K562 (cell line): ENCODE measurements at regions not wholly inside any gene's neighbourhood (a gene's known extent, or its start where the extent isn't known, plus 50 kb on each side); places are given as distances from the start of the nearest gene placed in this dataset.
"Not testable (repeated sequence)": the region's sequence is repeated elsewhere in the genome, so short reads cannot be mapped to it uniquely, and the experiment has no call there.

Experiments used
- ATAC-seq: fragments of 200-7000 bp; cut with Tn5 transposase; 3 replicates; pipeline ENCODE4 v1.9.1; 2020; ENCODE audit warnings: moderate library complexity
- BruUV-seq: library from RNA; stranded (reverse); fragments of 400-500 nt; replicated peaks from 2 replicates; lab custom pipeline; 2021; lab: Mats Ljungman, UMichigan
- CTCF ChIA-PET: fragments of 300-600 bp; formaldehyde crosslinking; extraction: SDS; loops from one replicate; lab custom pipeline; 2021; ENCODE audit warnings: low intra/inter-chr PET ratio; lab: Yijun Ruan, JAX
- POLR2A ChIA-PET: fragments of 300-600, 350-650 bp; sonication (Branson Sonifier 250); formaldehyde crosslinking; extraction: SDS; loops from one replicate; lab custom pipeline; 2021; ENCODE audit warnings: antibody characterized with exemption, inconsistent platforms; lab: Yijun Ruan, JAX
- DNase-seq, 4 experiments: peaks; one replicate each; pipeline versions ENCODE4 v3.0.0 to v3.0.0-alpha.2; 2011 to 2018; ENCODE audit warnings: low spot score in 3 of 4, mixed read lengths in 3 of 4; ENCODE audit errors: extremely low read depth in 1 of 4
- FAIRE-seq: peaks from 2 replicates; lab custom pipeline; 2011; peaks lifted over from hg19 to GRCh38; lab: Jason Lieb, UNC
- H2AFZ ChIP-seq: 2 replicates; pipeline ENCODE4 v1.6.0; 2011; ENCODE audit warnings: low read depth, low read length, control low read depth, inconsistent platforms
- H3K27ac ChIP-seq: fragments of 200-600 bp; 3 replicates; pipeline ENCODE4 v1.8.0; 2011; ENCODE audit warnings: low read depth, mild to moderate bottlenecking, control low read depth, inconsistent platforms, low read length, moderate library complexity, mixed read lengths; ENCODE audit errors: extremely low read depth
- H3K27me3 ChIP-seq, 2 experiments: fragments of 300-600 bp in 1 of 2; 2 replicates in 1 of 2; 3 replicates in 1 of 2; pipeline versions ENCODE4 v1.6.0 to v1.8.0; 2011; ENCODE audit warnings: inconsistent platforms in 2 of 2, low read length in 2 of 2, mild to moderate bottlenecking in 1 of 2, mixed read lengths in 1 of 2, moderate library complexity in 1 of 2; ENCODE audit not compliant: control insufficient read depth in 2 of 2, insufficient read depth in 2 of 2
- H3K36me3 ChIP-seq: fragments of 300-600 bp; 3 replicates; pipeline ENCODE4 v1.8.0; 2011; ENCODE audit warnings: mild to moderate bottlenecking, low read length, inconsistent platforms; ENCODE audit not compliant: control insufficient read depth, insufficient read depth
- H3K4me1 ChIP-seq, 2 experiments: fragments of 200-600 bp in 1 of 2; replicated peaks in 1 of 2; 2 replicates in 1 of 2; 3 replicates in 1 of 2; pipeline versions ENCODE4 v1.5.1 to v1.8.0; 2011; ENCODE audit warnings: inconsistent platforms in 2 of 2, low read length in 2 of 2, mild to moderate bottlenecking in 1 of 2, mixed read lengths in 1 of 2, moderate library complexity in 1 of 2; ENCODE audit not compliant: control insufficient read depth in 2 of 2, insufficient read depth in 2 of 2
- H3K4me2 ChIP-seq: 2 replicates; pipeline ENCODE4 v1.6.1; 2011; ENCODE audit warnings: low read length, control low read depth, inconsistent platforms, mixed read lengths; ENCODE audit not compliant: insufficient read depth
- H3K4me3 ChIP-seq: fragments of 200-600 bp; sonication (generic), shearing (Covaris generic); 2 replicates; pipeline ENCODE4 v1.5.1; 2016; ENCODE audit warnings: control low read depth, inconsistent platforms
- H3K79me2 ChIP-seq: fragments of 200-600 bp; 3 replicates; pipeline ENCODE4 v1.8.0; 2011; ENCODE audit warnings: low read length, inconsistent platforms; ENCODE audit not compliant: control insufficient read depth, insufficient read depth
- H3K9ac ChIP-seq, 2 experiments: 2 replicates each; pipeline versions ENCODE4 v1.6.0 to v1.6.1; 2011; ENCODE audit warnings: low read depth in 2 of 2, low read length in 2 of 2, control low read depth in 1 of 2, inconsistent platforms in 1 of 2, mild to moderate bottlenecking in 1 of 2, mixed read lengths in 1 of 2; ENCODE audit not compliant: insufficient read depth in 1 of 2
- H3K9me1 ChIP-seq: one replicate; pipeline ENCODE4 v1.6.0; 2011; ENCODE audit warnings: inconsistent platforms, mild to moderate bottlenecking, low read length, moderate library complexity; ENCODE audit not compliant: control insufficient read depth, insufficient read depth
- H3K9me3 ChIP-seq: replicated peaks from 2 replicates; pipeline ENCODE4 v1.5.1; 2011; ENCODE audit warnings: low read depth, low read length, inconsistent platforms; ENCODE audit not compliant: control insufficient read depth, insufficient read depth
- H4K20me1 ChIP-seq: replicated peaks from 2 replicates; pipeline ENCODE4 v1.6.1; 2011; ENCODE audit warnings: low read length, inconsistent platforms, mixed read lengths; ENCODE audit not compliant: control insufficient read depth, insufficient read depth
- HINFP ChIP-seq: fragments of 450-650 bp; conservative IDR thresholded peaks from 2 replicates; pipeline ENCODE4 v1.6.1; 2016; ENCODE audit warnings: missing genetic modification characterization, low read depth, mild to moderate bottlenecking, control low read depth, missing compliant biosample characterization
- PRDM10 ChIP-seq: fragments of 450-650 bp; IDR thresholded peaks from 2 replicates; pipeline ENCODE4 v1.6.1; 2018; ENCODE audit not compliant: partially characterized antibody
- PRPF4 ChIP-seq: fragments of 200-400 bp; formaldehyde crosslinking; IDR thresholded peaks from one replicate; pipeline ENCODE4 v1.6.1; 2017; ENCODE audit warnings: low read length, low read depth, mild to moderate bottlenecking; ENCODE audit not compliant: insufficient read depth, poor library complexity, severe bottlenecking
- STAG1 ChIP-seq: sonication (generic); formaldehyde crosslinking; IDR thresholded peaks from 2 replicates; pipeline ENCODE4 v1.5.0; 2020; ENCODE audit warnings: missing genetic modification reagents, borderline replicate concordance
- ZNF197 ChIP-seq: fragments of 200-800 bp; sonication (Bioruptor generic); IDR thresholded peaks from 2 replicates; pipeline ENCODE4 v1.6.1; 2016; ENCODE audit warnings: low read depth, missing genetic modification characterization, missing compliant biosample characterization
- ZNF436 ChIP-seq: fragments of 250-450, 450-650 bp; sonication (Bioruptor Pico); formaldehyde crosslinking; IDR thresholded peaks from 2 replicates; pipeline ENCODE4 v1.7.0; 2020; ENCODE audit warnings: mild to moderate bottlenecking
- WGBS: fragments of 100-300 bp; shearing (Covaris generic); methylation state at CpG from one replicate; pipeline ENCODE4 v1.1.6; 2016; ENCODE audit warnings: low coverage, mixed read lengths; ENCODE audit not compliant: insufficient coverage; ENCODE audit errors: missing lambda C conversion rate; 5-methylcytosine and 5-hydroxymethylcytosine counted together
- in situ Hi-C: fragments of 300-500 bp; cut with MboI; formaldehyde crosslinking; loops from 4 replicates; pipeline ENCODE4 v1.15.0; 2018; ENCODE audit warnings: inconsistent platforms, mixed read lengths
- intact Hi-C: fragments of 100-400 bp; cut with micrococcal nuclease; formaldehyde crosslinking; loops from 2 replicates; pipeline ENCODE4 v1.14.2; 2022

DNA sequence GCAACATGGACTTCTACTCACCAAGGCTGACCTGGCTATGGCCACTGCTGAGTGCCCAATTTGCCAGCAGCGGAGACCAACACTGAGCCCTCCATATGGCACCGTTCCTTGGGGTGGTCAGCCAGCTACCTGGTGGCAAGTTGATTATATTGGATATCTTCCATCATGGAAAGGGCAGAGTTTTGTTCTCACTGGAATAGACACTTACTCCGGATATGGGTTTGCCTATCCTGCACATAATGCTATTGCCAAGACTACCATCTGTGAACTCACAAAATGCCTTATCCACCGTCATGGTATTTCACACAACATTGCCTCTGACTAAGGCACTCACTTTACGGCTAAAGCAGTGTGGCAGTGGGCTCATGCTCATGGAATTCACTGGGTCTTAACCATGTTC is 54.5 kb upstream of the KIAA0040 start:
- H3K27me3 ChIP-seq: not testable (repeated sequence)

DNA sequence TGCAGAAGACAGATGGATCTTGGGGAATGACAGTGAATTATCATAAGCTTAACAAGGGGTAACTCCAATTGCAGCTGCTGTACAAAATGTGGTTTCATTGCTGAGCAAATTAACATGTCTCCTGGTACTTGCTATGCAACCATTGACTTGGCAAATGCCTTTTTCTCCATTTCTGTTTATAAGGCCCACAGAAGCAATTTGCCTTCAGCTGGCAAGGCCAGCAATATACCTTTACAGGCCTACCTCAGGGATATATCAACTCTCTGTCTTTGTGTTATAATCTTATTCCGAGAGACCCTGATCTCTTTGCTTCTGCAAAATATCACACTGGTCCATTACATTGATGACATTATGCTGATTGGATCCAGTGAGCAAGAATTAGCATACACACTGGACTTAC is 52.7 kb upstream of the KIAA0040 start:
- Histone ChIP-seq H4K20me1 (no peaks in the 10 kb centered on the region), H3K4me1 (no peaks in the 10 kb centered on the region), H3K27ac (no peak overlapping the region), H3K36me3 (no peaks in the 10 kb centered on the region), H3K9me3 (no peaks in the 10 kb centered on the region), H2AFZ (no peak overlapping the region), H3K9me1 (no peaks in the 10 kb centered on the region), H3K4me3 (no peak overlapping the region), H3K27me3 (no peaks in the 10 kb centered on the region), H3K79me2 (no peaks in the 10 kb centered on the region), H3K4me2 (no peak overlapping the region), H3K9ac (no peak overlapping the region)
- no peak for DNase-seq
- no TSS peak for BruUV-seq
- ATAC-seq: no peak
- ChIA-PET POLR2A (no interaction called here), CTCF (no interaction called here)
- TF ChIP-seq ZNF436 (CRISPR knock-in tag) (no peak), HINFP (tag) (no peak), PRDM10 (no peak), ZNF197 (CRISPR knock-in tag) (no peak), STAG1 (no peak), PRPF4 (no peak)
- 6% methylated on average over 1 of the region's 1 CpG for WGBS
- in situ Hi-C loops: no loop called here
- FAIRE-seq: no peak
- intact Hi-C loops: no loop called here

More for the DNA sequence above, 54.5 kb upstream of the KIAA0040 start:
- H3K4me2 ChIP-seq, FAIRE-seq, H3K27ac ChIP-seq, POLR2A ChIA-PET, H3K9me1 ChIP-seq, BruUV-seq, H3K4me3 ChIP-seq, H3K36me3 ChIP-seq, H4K20me1 ChIP-seq, H3K9ac ChIP-seq, intact Hi-C loops, H3K4me1 ChIP-seq, ATAC-seq, H3K9me3 ChIP-seq, CTCF ChIA-PET, H3K79me2 ChIP-seq, in situ Hi-C loops, H2AFZ ChIP-seq, DNase-seq: not testable (repeated sequence)
- whole genome bisulfite sequencing: 2% methylated on average over 5 of the region's 5 CpGs
